Heart right ventricle (tissue), 16 donors: ENCODE measurements at regions not wholly inside any gene's neighbourhood (a gene's known extent, or its start where the extent isn't known, plus 50 kb on each side); places are given as distances from the start of the nearest gene placed in this dataset.

Experiments used
- ATAC-seq, 8 donors: fragments of 200-7000 bp; cut with Tn5 transposase; one replicate each; pipeline ENCODE4 v1.9.1; 2020; ENCODE audit warnings: mild to moderate bottlenecking in 8 of 8, moderate library complexity in 8 of 8, moderate number of reproducible peaks in 1 of 8
- DNase-seq, 2 donors: peaks; one replicate each; pipeline ENCODE4 v3.0.0-alpha.2; 2020
- H3K27ac ChIP-seq, 10 donors: fragments of 200-600 bp; sonication (generic) in 2 of 10; one replicate each; pipeline versions ENCODE4 v1.5.0 to v1.8.0; 2020 to 2022; ENCODE audit warnings: mild to moderate bottlenecking in 3 of 10
- H3K27me3 ChIP-seq, 7 donors: fragments of 200-600 bp; one replicate each; pipeline ENCODE4 v1.8.0; 2021 to 2022; ENCODE audit warnings: mild to moderate bottlenecking in 2 of 7
- H3K36me3 ChIP-seq, 9 donors: fragments of 200-600 bp; sonication (generic) in 1 of 9; one replicate each; pipeline versions ENCODE4 v1.5.0 to v1.8.0; 2020 to 2022; ENCODE audit warnings: mild to moderate bottlenecking in 2 of 9
- H3K4me1 ChIP-seq, 9 donors: fragments of 200-600 bp; sonication (generic) in 1 of 9; one replicate each; pipeline versions ENCODE4 v1.5.0 to v1.8.0; 2020 to 2022; ENCODE audit warnings: mild to moderate bottlenecking in 4 of 9
- H3K4me3 ChIP-seq, 10 donors: fragments of 200-600 bp; sonication (generic) in 2 of 10; one replicate each; pipeline versions ENCODE4 v1.5.0 to v1.8.0; 2020 to 2022; ENCODE audit warnings: mild to moderate bottlenecking in 7 of 10, moderate library complexity in 2 of 10
- H3K9me3 ChIP-seq, 11 donors: fragments of 200-600 bp in 10 of 11; sonication (generic) in 2 of 11; one replicate each; pipeline versions ENCODE4 v1.5.0 to v1.8.0; 2013 to 2022; ENCODE audit warnings: mild to moderate bottlenecking in 2 of 11, control low read depth in 1 of 11, moderate library complexity in 1 of 11
- CTCF ChIP-seq, 9 donors: fragments of 200-600 bp; sonication (generic) in 2 of 9; IDR thresholded peaks; one replicate each; pipeline versions ENCODE4 v1.5.0 to v1.8.0; 2021 to 2022; ENCODE audit warnings: antibody characterized with exemption in 9 of 9, mild to moderate bottlenecking in 5 of 9, moderate library complexity in 1 of 9
- WGBS, 2 donors: extraction: QIAGEN DNeasy Blood & Tissue Kit; methylation state at CpG; one replicate each; pipeline ENCODE4 v1.1.7; 2013; ENCODE audit warnings: inconsistent platforms in 1 of 2; 5-methylcytosine and 5-hydroxymethylcytosine counted together
- intact Hi-C, 10 donors: fragments of 100-400 bp; cut with DNase I; formaldehyde crosslinking; loops; one replicate each; pipeline versions ENCODE4 v1.11.1 to v1.14.2; 2022
- donor health status: Arrhythmogenic right ventricular cardiomyopathy.
- donor health status: ischemic (EF 13 %, LVEDD 7.1; RV severe dilation, severe dysfunction).
- donor health status: healthy with polysubstance abuse.
- donor health status: DM: no; HTN: yes; CAD: no.
- donor health status: DM: no; HTN: no; CAD: no.
- donor health status: ischemic (EF 25% LVEDD 6.9; RV normal size, moderate dysfunction).
- donor health status: ischemic (EF 25% LVEDD 5.7; RV mildly dilated, moderate dysfunction).
- donor health status: healthy.
- donor health status: DM: yes; HTN: yes; CAD: no.
- donor health status: Ischemic cardiomyopathy.
- donor health status: ischemic (EF 35%, LVEDD 5.7; RV mildly dilated, moderate dysfunction).
- donor health status: nonischemic (EF 11% LVEDD 7.7; RV severe dilation, severe dysfunction).
- donor health status: DM: yes; HTN: yes; CAD: no.
- donor health status: PGD.
- donor health status: ischemic (EF 29% LVEDD 5.4; RV normal size, mild dysfunction).
- donor health status: nonischemic (EF 23%, LVEDD 6.1; RV moderate dilation, normal function).

GRCh38 chr17:69605571-69605970 lies 191.1 kb downstream of the MAP2K6 start:
- no peak for TF ChIP-seq CTCF (IDR thresholded peaks at IDR 0.05)
- intact Hi-C loops, result loop anchor here (5.0 to 10.0 kb wide), 9 partner anchors 33 to 1019 kb away; partner anchors contain the start of gene KCNJ2 (in 1 of the 10)
- no peaks in the 10 kb centered on the region for H3K36me3 ChIP-seq
- H3K4me3 ChIP-seq, result no peak overlapping the region
- ATAC-seq (no peak), DNase-seq (no peak)
- no peaks in the 10 kb centered on the region for H3K9me3 ChIP-seq
- no peaks in the 10 kb centered on the region for H3K27me3 ChIP-seq
- peaks cover 15 to 40% (median 35%) of the 10 kb centered on the region in 9 donors for H3K4me1 ChIP-seq
- no peak overlapping the region for H3K27ac ChIP-seq
- WGBS, 2 donors, result 92 to 96% methylated on average over 5 of the region's 5 CpGs

- WGBS, 2 donors, result 65 to 76% methylated on average over 5 of the region's 5 CpGs
- intact Hi-C loops, result loop anchor here (2.0 to 10.0 kb wide), 10 partner anchors 34 to 1019 kb away; partner anchors contain the start of gene KCNJ2 (in 1 of the 10)
- Histone ChIP-seq H3K36me3 (no peaks in the 10 kb centered on the region), H3K27ac (peak overlapping the region in 3 of 10 donors; percentile 79 to 82 (median 81)), H3K4me3 (no peak overlapping the region), H3K4me1 (peaks cover 15 to 40% (median 35%) of the 10 kb centered on the region in 9 donors), H3K9me3 (no peaks in the 10 kb centered on the region), H3K27me3 (no peaks in the 10 kb centered on the region)
- no peak for TF ChIP-seq CTCF (IDR thresholded peaks at IDR 0.05)
- DNase-seq, result no peak
- no peak for ATAC-seq
Measured at GRCh38 chr17:69606142-69606800, 191.8 kb downstream of the MAP2K6 start.

- DNase-seq, result peak; percentile 65 to 78
- Histone ChIP-seq H3K4me1 (peaks cover 15 to 40% (median 35%) of the 10 kb centered on the region in 9 donors), H3K36me3 (no peaks in the 10 kb centered on the region), H3K9me3 (no peaks in the 10 kb centered on the region), H3K4me3 (no peak overlapping the region), H3K27ac (peak overlapping the region; percentile 5 to 82 (median 50)), H3K27me3 (no peaks in the 10 kb centered on the region)
- peak; percentile 78 to 92 (median 87) for ATAC-seq
- TF ChIP-seq CTCF (IDR thresholded peaks at IDR 0.05), result peak; percentile 74 to 92 (median 88)
- intact Hi-C loops, result loop anchor here (1.0 to 10.0 kb wide), 11 partner anchors 35 to 1018 kb away; partner anchors contain the start of gene KCNJ2 (in 1 of the 10)
- WGBS, 2 donors, result 10 to 18% methylated on average over 6 of the region's 6 CpGs
Measured at GRCh38 chr17:69607162-69607834, 192.8 kb downstream of the MAP2K6 start.

- H3K4me1 ChIP-seq, result peaks cover 15 to 40% (median 35%) of the 10 kb centered on the region in 9 donors
- no peak for DNase-seq
- intact Hi-C loops, result loop anchor here (2.0 to 10.0 kb wide), 10 partner anchors 36 to 1017 kb away; partner anchors contain the start of gene KCNJ2 (in 1 of the 10)
- no peaks in the 10 kb centered on the region for H3K36me3 ChIP-seq
- peak overlapping the region in 9 of 10 donors; percentile 30 to 82 (median 64) for H3K27ac ChIP-seq
- WGBS, 2 donors, result 81 to 89% methylated on average over 2 of the region's 2 CpGs
- H3K27me3 ChIP-seq, result no peaks in the 10 kb centered on the region
- ATAC-seq, result no peak
- no peaks in the 10 kb centered on the region for H3K9me3 ChIP-seq
- no peak for TF ChIP-seq CTCF (IDR thresholded peaks at IDR 0.05)
- no peak overlapping the region for H3K4me3 ChIP-seq
Measured at GRCh38 chr17:69608141-69608540, 193.6 kb downstream of the MAP2K6 start.
